ENCODE measurements at regions not wholly inside any gene's neighbourhood (a gene's known extent, or its start where the extent isn't known, plus 50 kb on each side); places are given as distances from the start of the nearest gene placed in this dataset.

- TF ChIP-seq, protein P1, sequence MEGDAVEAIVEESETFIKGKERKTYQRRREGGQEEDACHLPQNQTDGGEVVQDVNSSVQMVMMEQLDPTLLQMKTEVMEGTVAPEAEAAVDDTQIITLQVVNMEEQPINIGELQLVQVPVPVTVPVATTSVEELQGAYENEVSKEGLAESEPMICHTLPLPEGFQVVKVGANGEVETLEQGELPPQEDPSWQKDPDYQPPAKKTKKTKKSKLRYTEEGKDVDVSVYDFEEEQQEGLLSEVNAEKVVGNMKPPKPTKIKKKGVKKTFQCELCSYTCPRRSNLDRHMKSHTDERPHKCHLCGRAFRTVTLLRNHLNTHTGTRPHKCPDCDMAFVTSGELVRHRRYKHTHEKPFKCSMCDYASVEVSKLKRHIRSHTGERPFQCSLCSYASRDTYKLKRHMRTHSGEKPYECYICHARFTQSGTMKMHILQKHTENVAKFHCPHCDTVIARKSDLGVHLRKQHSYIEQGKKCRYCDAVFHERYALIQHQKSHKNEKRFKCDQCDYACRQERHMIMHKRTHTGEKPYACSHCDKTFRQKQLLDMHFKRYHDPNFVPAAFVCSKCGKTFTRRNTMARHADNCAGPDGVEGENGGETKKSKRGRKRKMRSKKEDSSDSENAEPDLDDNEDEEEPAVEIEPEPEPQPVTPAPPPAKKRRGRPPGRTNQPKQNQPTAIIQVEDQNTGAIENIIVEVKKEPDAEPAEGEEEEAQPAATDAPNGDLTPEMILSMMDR (IDR thresholded peaks at IDR 0.05; ENCODE audit: low read depth, low read length, poor library complexity, severe bottlenecking), result no peak
- TF ChIP-seq EZH2phosphoT487 (IDR thresholded peaks at IDR 0.05; ENCODE audit: borderline replicate concordance, low read length), result no peak
- Histone ChIP-seq H3F3A (ENCODE audit: control insufficient read depth, insufficient read depth) (no peaks in the 10 kb centered on the region), H3K36me3 (ENCODE audit: control insufficient read depth, low read length) (no peaks in the 10 kb centered on the region), H3K9me3 (ENCODE audit: control insufficient read depth, insufficient read depth, low read length) (no peaks in the 10 kb centered on the region), H3K4me1 (ENCODE audit: control insufficient read depth, low read length) (no peaks in the 10 kb centered on the region), H3K27ac (ENCODE audit: low read depth, low read length) (no peak overlapping the region), H4K20me1 (ENCODE audit: control insufficient read depth, insufficient read depth, low read depth, low read length) (no peaks in the 10 kb centered on the region), H3K4me3 (ENCODE audit: low read length) (no peak overlapping the region), H3K9me2 (replicated peaks; ENCODE audit: control insufficient read depth, low read length) (no peaks in the 10 kb centered on the region; the same call in 1 of the 2 replicates), H3K27me3 (ENCODE audit: control insufficient read depth, low read length) (no peaks in the 10 kb centered on the region), H3K79me2 (ENCODE audit: control insufficient read depth, low read length) (no peaks in the 10 kb centered on the region), H3K4me2 (ENCODE audit: low read length) (no peak overlapping the region)
Measured at GRCh38 chr2:133753665-133754064, 185.4 kb upstream of the NCKAP5 start.

- H3K4me2 ChIP-seq (ENCODE audit: low read length), result no peak overlapping the region
- H3K27ac ChIP-seq (ENCODE audit: low read depth, low read length), result no peak overlapping the region
- H3K9me2 ChIP-seq (replicated peaks; ENCODE audit: control insufficient read depth, low read length), result no peaks in the 10 kb centered on the region; the same call in 1 of the 2 replicates
- H3K27me3 ChIP-seq (ENCODE audit: control insufficient read depth, low read length), result no peaks in the 10 kb centered on the region
- no peaks in the 10 kb centered on the region for H3K4me1 ChIP-seq (ENCODE audit: control insufficient read depth, low read length)
- H3K4me3 ChIP-seq (ENCODE audit: low read length), result no peak overlapping the region
- no peaks in the 10 kb centered on the region for H3F3A ChIP-seq (ENCODE audit: control insufficient read depth, insufficient read depth)
- H3K9me3 ChIP-seq (ENCODE audit: control insufficient read depth, insufficient read depth, low read length), result no peaks in the 10 kb centered on the region
- H4K20me1 ChIP-seq (ENCODE audit: control insufficient read depth, insufficient read depth, low read depth, low read length), result no peaks in the 10 kb centered on the region
- TF ChIP-seq, protein P1 (IDR thresholded peaks at IDR 0.05; ENCODE audit: low read depth, low read length, poor library complexity, severe bottlenecking), result no peak
- no peak for TF ChIP-seq EZH2phosphoT487 (IDR thresholded peaks at IDR 0.05; ENCODE audit: borderline replicate concordance, low read length)
- H3K36me3 ChIP-seq (ENCODE audit: control insufficient read depth, low read length), result no peaks in the 10 kb centered on the region
- H3K79me2 ChIP-seq (ENCODE audit: control insufficient read depth, low read length), result no peaks in the 10 kb centered on the region
Measured at GRCh38 chr2:133755480-133756300, 187.4 kb upstream of the NCKAP5 start.

DNA sequence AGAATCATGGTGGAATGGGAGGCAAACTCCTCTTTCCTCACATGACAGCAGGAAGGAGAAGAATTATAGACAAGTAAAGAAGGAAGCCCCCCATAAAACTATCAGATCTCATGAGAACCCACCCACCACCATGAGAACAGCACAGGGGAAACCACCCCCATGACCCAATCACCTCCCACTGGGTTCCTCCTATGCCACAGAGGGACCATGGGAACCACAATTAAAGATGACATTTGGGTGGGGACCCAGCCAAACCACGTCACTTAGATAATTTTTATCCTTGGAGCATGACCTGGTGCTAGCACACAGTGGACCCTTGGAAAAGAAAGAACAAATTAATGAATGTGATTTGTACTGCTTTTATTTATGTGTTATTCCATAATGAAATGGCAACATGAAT lies 188.6 kb upstream of the NCKAP5 start:
- no peaks in the 10 kb centered on the region for H4K20me1 ChIP-seq (ENCODE audit: control insufficient read depth, insufficient read depth, low read depth, low read length)
- no peaks in the 10 kb centered on the region for H3K4me1 ChIP-seq (ENCODE audit: control insufficient read depth, low read length)
- H3F3A ChIP-seq (ENCODE audit: control insufficient read depth, insufficient read depth), result no peaks in the 10 kb centered on the region
- H3K36me3 ChIP-seq (ENCODE audit: control insufficient read depth, low read length), result no peaks in the 10 kb centered on the region
- H3K9me3 ChIP-seq (ENCODE audit: control insufficient read depth, insufficient read depth, low read length), result no peaks in the 10 kb centered on the region
- no peak overlapping the region for H3K4me3 ChIP-seq (ENCODE audit: low read length)
- H3K4me2 ChIP-seq (ENCODE audit: low read length), result no peak overlapping the region
- no peaks in the 10 kb centered on the region; the same call in 1 of the 2 replicates for H3K9me2 ChIP-seq (replicated peaks; ENCODE audit: control insufficient read depth, low read length)
- no peak overlapping the region for H3K27ac ChIP-seq (ENCODE audit: low read depth, low read length)
- H3K79me2 ChIP-seq (ENCODE audit: control insufficient read depth, low read length), result no peaks in the 10 kb centered on the region
- no peaks in the 10 kb centered on the region for H3K27me3 ChIP-seq (ENCODE audit: control insufficient read depth, low read length)
- TF ChIP-seq, protein P1 (IDR thresholded peaks at IDR 0.05; ENCODE audit: low read depth, low read length, poor library complexity, severe bottlenecking), result no peak
- no peak for TF ChIP-seq EZH2phosphoT487 (IDR thresholded peaks at IDR 0.05; ENCODE audit: borderline replicate concordance, low read length)

Data from DOHH2 (cell line).